Keratinocyte (primary cell): ENCODE measurements at regions not wholly inside any gene's neighbourhood (a gene's known extent, or its start where the extent isn't known, plus 50 kb on each side); places are given as distances from the start of the nearest gene placed in this dataset.

ENCODE experiments used
- DNase-seq: peaks from one replicate; pipeline ENCODE4 v3.0.0-alpha.2; 2011; ENCODE audit warnings: low read depth, missing footprints, low spot score
- FAIRE-seq: peaks from 2 replicates; lab custom pipeline; 2011; peaks lifted over from hg19 to GRCh38; lab: Jason Lieb, UNC
- H2AFZ ChIP-seq: 2 replicates; pipeline ENCODE4 v1.6.0; 2012; ENCODE audit warnings: low read length, control low read depth, inconsistent platforms; ENCODE audit not compliant: control insufficient read depth
- H3K27ac ChIP-seq: 2 replicates; pipeline ENCODE4 v1.5.1; 2011; ENCODE audit warnings: low read length; ENCODE audit not compliant: control insufficient read depth, insufficient read depth
- H3K27me3 ChIP-seq: 3 replicates; pipeline ENCODE4 v1.6.0; 2011; ENCODE audit warnings: low read length; ENCODE audit not compliant: control insufficient read depth, insufficient read depth; ENCODE audit errors: extremely low read depth
- H3K36me3 ChIP-seq, 2 experiments: 2 replicates in 1 of 2; 3 replicates in 1 of 2; pipeline ENCODE4 v1.5.1; 2011; ENCODE audit warnings: low read length in 2 of 2, mild to moderate bottlenecking in 1 of 2; ENCODE audit not compliant: control insufficient read depth in 2 of 2, insufficient read depth in 2 of 2; ENCODE audit errors: extremely low read depth in 1 of 2
- H3K4me1 ChIP-seq: 3 replicates; pipeline ENCODE4 v1.5.1; 2011; ENCODE audit warnings: low read length; ENCODE audit not compliant: control insufficient read depth, insufficient read depth; ENCODE audit errors: extremely low read depth
- H3K4me2 ChIP-seq: 3 replicates; pipeline ENCODE4 v1.6.0; 2011; ENCODE audit warnings: low read depth, low read length; ENCODE audit not compliant: control insufficient read depth, insufficient read depth; ENCODE audit errors: extremely low read depth
- H3K4me3 ChIP-seq, 3 experiments: fragments of 200-600 bp in 1 of 3; sonication (generic) in 1 of 3; 2 replicates in 2 of 3; 3 replicates in 1 of 3; pipeline ENCODE4 v1.5.1; 2011 to 2016; ENCODE audit warnings: low read length in 3 of 3, mild to moderate bottlenecking in 3 of 3, control low read depth in 2 of 3, inconsistent platforms in 1 of 3, low read depth in 1 of 3, mixed read lengths in 1 of 3, mixed run types in 1 of 3, moderate library complexity in 1 of 3; ENCODE audit not compliant: control insufficient read depth in 2 of 3, insufficient read depth in 2 of 3; ENCODE audit errors: extremely low read depth in 1 of 3
- H3K79me2 ChIP-seq: 2 replicates; pipeline ENCODE4 v1.6.0; 2012; ENCODE audit warnings: low read length; ENCODE audit not compliant: control insufficient read depth, insufficient read depth
- H3K9ac ChIP-seq: 3 replicates; pipeline ENCODE4 v1.6.0; 2011; ENCODE audit warnings: low read length; ENCODE audit not compliant: control insufficient read depth, insufficient read depth; ENCODE audit errors: extremely low read depth
- H3K9me1 ChIP-seq: 3 replicates; pipeline ENCODE4 v1.6.0; 2011; ENCODE audit warnings: low read length; ENCODE audit not compliant: control insufficient read depth, insufficient read depth; ENCODE audit errors: extremely low read depth
- H3K9me3 ChIP-seq: 2 replicates; pipeline ENCODE4 v1.5.1; 2012; ENCODE audit warnings: low read depth, low read length; ENCODE audit not compliant: control insufficient read depth
- H4K20me1 ChIP-seq: 3 replicates; pipeline ENCODE4 v1.6.0; 2011; ENCODE audit warnings: low read length; ENCODE audit not compliant: control insufficient read depth, insufficient read depth; ENCODE audit errors: extremely low read depth
- EZH2 ChIP-seq: IDR thresholded peaks from one replicate; pipeline ENCODE4 v1.6.1; 2012; ENCODE audit warnings: inconsistent platforms, mild to moderate bottlenecking, low read length, moderate library complexity
- dilution Hi-C: fragments of 300-500 bp; cut with MboI; formaldehyde crosslinking; loops from one replicate; pipeline ENCODE4 v1.7.0; 2020; ENCODE audit warnings: low sequenced_read_pairs; ENCODE audit not compliant: extremely low pct_ligation_motif_present
- TF ChIP-seq, protein P1 (sequence below), 3 experiments: IDR thresholded peaks in 1 of 3; conservative IDR thresholded peaks in 1 of 3; optimal IDR thresholded peaks in 1 of 3; 2 replicates in 2 of 3; 3 replicates in 1 of 3; pipeline versions ENCODE3 to v1.5.1; 2011; ENCODE audit warnings: low read length in 3 of 3, mild to moderate bottlenecking in 3 of 3, moderate library complexity in 2 of 3, control low read depth in 1 of 3, inconsistent platforms in 1 of 3; ENCODE audit not compliant: insufficient read depth in 2 of 3; ENCODE audit errors: extremely low read depth in 1 of 3

DNA sequence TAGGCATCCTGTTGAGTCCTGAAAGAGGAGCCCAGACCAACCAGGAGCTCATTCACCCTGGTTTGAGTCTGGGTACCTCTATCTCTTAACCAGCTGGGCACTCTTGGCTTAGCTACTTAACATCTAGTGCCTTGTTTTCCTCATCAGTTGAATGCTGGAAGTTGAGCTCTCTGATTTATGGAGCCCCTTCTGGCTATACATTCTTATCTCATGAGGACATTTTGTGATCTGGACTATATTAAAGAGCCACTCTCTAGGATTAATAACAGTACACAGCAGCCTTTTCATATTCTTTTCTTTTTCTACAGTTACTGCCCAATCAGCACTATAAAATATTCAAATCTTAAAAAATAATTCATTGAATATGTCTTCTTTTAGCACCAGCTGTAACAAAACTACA lies 296.9 kb upstream of the RUNX1 start:
- no peaks in the 10 kb centered on the region for H3K36me3 ChIP-seq
- H3K4me1 ChIP-seq: no peaks in the 10 kb centered on the region
- H2AFZ ChIP-seq: no peak overlapping the region
- H3K27me3 ChIP-seq: no peaks in the 10 kb centered on the region
- H3K4me3 ChIP-seq: no peak overlapping the region
- H3K9me3 ChIP-seq: no peaks in the 10 kb centered on the region
- H3K9ac ChIP-seq: no peak overlapping the region
- H3K9me1 ChIP-seq: no peaks in the 10 kb centered on the region
- DNase-seq: no peak
- no peak overlapping the region for H3K27ac ChIP-seq
- TF ChIP-seq EZH2: no peak
- TF ChIP-seq, protein P1, sequence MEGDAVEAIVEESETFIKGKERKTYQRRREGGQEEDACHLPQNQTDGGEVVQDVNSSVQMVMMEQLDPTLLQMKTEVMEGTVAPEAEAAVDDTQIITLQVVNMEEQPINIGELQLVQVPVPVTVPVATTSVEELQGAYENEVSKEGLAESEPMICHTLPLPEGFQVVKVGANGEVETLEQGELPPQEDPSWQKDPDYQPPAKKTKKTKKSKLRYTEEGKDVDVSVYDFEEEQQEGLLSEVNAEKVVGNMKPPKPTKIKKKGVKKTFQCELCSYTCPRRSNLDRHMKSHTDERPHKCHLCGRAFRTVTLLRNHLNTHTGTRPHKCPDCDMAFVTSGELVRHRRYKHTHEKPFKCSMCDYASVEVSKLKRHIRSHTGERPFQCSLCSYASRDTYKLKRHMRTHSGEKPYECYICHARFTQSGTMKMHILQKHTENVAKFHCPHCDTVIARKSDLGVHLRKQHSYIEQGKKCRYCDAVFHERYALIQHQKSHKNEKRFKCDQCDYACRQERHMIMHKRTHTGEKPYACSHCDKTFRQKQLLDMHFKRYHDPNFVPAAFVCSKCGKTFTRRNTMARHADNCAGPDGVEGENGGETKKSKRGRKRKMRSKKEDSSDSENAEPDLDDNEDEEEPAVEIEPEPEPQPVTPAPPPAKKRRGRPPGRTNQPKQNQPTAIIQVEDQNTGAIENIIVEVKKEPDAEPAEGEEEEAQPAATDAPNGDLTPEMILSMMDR (optimal IDR thresholded peaks at IDR 0.05 in 1 of 3, IDR thresholded peaks at IDR 0.05 in 1 of 3, conservative IDR thresholded peaks at IDR 0.05 in 1 of 3; ENCODE audit: extremely low read depth in 1 of 3, insufficient read depth in 2 of 3, low read length in 3 of 3): no peak
- dilution Hi-C loops: no loop called here
- H3K79me2 ChIP-seq: no peaks in the 10 kb centered on the region
- H3K4me2 ChIP-seq: no peak overlapping the region
- H4K20me1 ChIP-seq: no peaks in the 10 kb centered on the region
- FAIRE-seq: no peak

DNA sequence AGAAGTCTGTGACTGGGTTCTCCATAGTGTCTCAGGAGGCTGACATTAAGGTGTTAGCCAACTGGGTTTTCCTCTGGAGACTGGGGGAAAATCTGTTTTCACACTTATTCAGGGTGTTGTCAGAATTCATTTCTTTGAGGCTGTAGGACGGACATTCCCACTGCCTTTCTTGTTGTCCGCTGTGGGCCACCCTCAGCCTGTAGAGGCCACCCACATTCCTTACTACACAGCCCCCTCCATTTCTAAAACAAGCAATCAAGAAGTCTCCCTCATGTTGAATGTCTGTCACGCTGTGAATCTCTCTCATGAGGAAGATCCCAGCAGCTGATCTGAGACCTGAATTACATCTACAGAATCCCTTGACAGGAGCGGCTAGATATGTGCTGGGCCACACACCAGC lies 295.5 kb upstream of the RUNX1 start:
- dilution Hi-C loops: no loop called here
- H3K79me2 ChIP-seq: no peaks in the 10 kb centered on the region
- no peak overlapping the region for H3K27ac ChIP-seq
- H2AFZ ChIP-seq: no peak overlapping the region
- H3K27me3 ChIP-seq: no peaks in the 10 kb centered on the region
- H3K36me3 ChIP-seq: no peaks in the 10 kb centered on the region
- no peak overlapping the region for H3K4me2 ChIP-seq
- no peak overlapping the region for H3K9ac ChIP-seq
- H4K20me1 ChIP-seq: no peaks in the 10 kb centered on the region
- H3K4me1 ChIP-seq: no peaks in the 10 kb centered on the region
- H3K9me1 ChIP-seq: no peaks in the 10 kb centered on the region
- DNase-seq: no peak
- TF ChIP-seq, protein P1 (optimal IDR thresholded peaks at IDR 0.05 in 1 of 3, IDR thresholded peaks at IDR 0.05 in 1 of 3, conservative IDR thresholded peaks at IDR 0.05 in 1 of 3; ENCODE audit: extremely low read depth in 1 of 3, insufficient read depth in 2 of 3, low read length in 3 of 3): no peak
- TF ChIP-seq EZH2: no peak
- no peak for FAIRE-seq
- H3K4me3 ChIP-seq: no peak overlapping the region
- H3K9me3 ChIP-seq: no peaks in the 10 kb centered on the region
